H1 (cell line): ENCODE measurements at regions not wholly inside any gene's neighbourhood (a gene's known extent, or its start where the extent isn't known, plus 50 kb on each side); places are given as distances from the start of the nearest gene placed in this dataset.

Experiments
- CTCF ChIA-PET: fragments of 300-600 bp; sonication (Branson Sonifier 250); formaldehyde crosslinking; loops from one replicate; lab custom pipeline; 2021; ENCODE audit not compliant: partially characterized antibody; lab: Charles Lee
- POLR2A ChIA-PET: fragments of 300-600 bp; sonication (Branson Sonifier 250); formaldehyde crosslinking; loops from one replicate; lab custom pipeline; 2021; ENCODE audit warnings: inconsistent platforms; ENCODE audit not compliant: partially characterized antibody; lab: Charles Lee
- DNase-seq, 2 experiments: peaks; one replicate each; pipeline versions ENCODE4 v3.0.0 to v3.0.0-alpha.2; 2010 to 2022; ENCODE audit warnings: low spot score in 2 of 2, low read depth in 1 of 2, mixed read lengths in 1 of 2
- FAIRE-seq: peaks from 2 replicates; lab custom pipeline; 2011; peaks lifted over from hg19 to GRCh38; lab: Jason Lieb, UNC
- H2AFZ ChIP-seq: 2 replicates; pipeline ENCODE4 v1.8.1; 2012; ENCODE audit warnings: low read length, inconsistent platforms
- H2AK5ac ChIP-seq: 2 replicates; pipeline ENCODE4 v1.6.1; 2013; ENCODE audit warnings: low read depth, low read length
- H2BK120ac ChIP-seq: replicated peaks from 2 replicates; pipeline ENCODE3; 2013; ENCODE audit warnings: low read depth, low read length, inconsistent platforms
- H2BK12ac ChIP-seq: 2 replicates; pipeline ENCODE4 v1.6.1; 2013; ENCODE audit warnings: low read depth, low read length
- H2BK15ac ChIP-seq: 2 replicates; pipeline ENCODE4 v1.6.1; 2013; ENCODE audit warnings: low read length
- H2BK20ac ChIP-seq: 2 replicates; pipeline ENCODE4 v1.6.1; 2013; ENCODE audit warnings: low read length
- H2BK5ac ChIP-seq: 2 replicates; pipeline ENCODE4 v1.6.1; 2013; ENCODE audit warnings: low read depth, low read length
- H3K14ac ChIP-seq: 2 replicates; pipeline ENCODE4 v1.6.1; 2013; ENCODE audit warnings: inconsistent platforms; ENCODE audit not compliant: insufficient read length
- H3K18ac ChIP-seq: 2 replicates; pipeline ENCODE4 v1.6.1; 2013; ENCODE audit warnings: low read length; ENCODE audit errors: extremely low read depth
- H3K23ac ChIP-seq: 2 replicates; pipeline ENCODE4 v1.6.1; 2013; ENCODE audit warnings: inconsistent platforms; ENCODE audit not compliant: insufficient read length
- H3K23me2 ChIP-seq: 2 replicates; pipeline ENCODE4 v1.6.1; 2013; ENCODE audit warnings: low read depth, low read length
- H3K27ac ChIP-seq: 2 replicates; pipeline ENCODE4 v1.6.1; 2011; ENCODE audit warnings: low read depth, low read length, inconsistent platforms
- H3K27me3 ChIP-seq, 4 experiments: replicated peaks in 1 of 4; 1 replicate in 1 of 4; 2 replicates in 3 of 4; pipeline versions ENCODE4 v1.6.1 to v1.8.1; 2011 to 2013; ENCODE audit warnings: low read length in 3 of 4, mild to moderate bottlenecking in 3 of 4, inconsistent platforms in 2 of 4, mixed read lengths in 2 of 4, moderate library complexity in 1 of 4; ENCODE audit not compliant: control insufficient read depth in 3 of 4, insufficient read depth in 3 of 4; ENCODE audit errors: extremely low read depth in 1 of 4
- H3K36me3 ChIP-seq, 4 experiments: 2 replicates each; pipeline versions ENCODE4 v1.6.1 to v1.8.1; 2011 to 2013; ENCODE audit warnings: mild to moderate bottlenecking in 4 of 4, low read length in 3 of 4, moderate library complexity in 2 of 4, control low read depth in 1 of 4, inconsistent platforms in 1 of 4; ENCODE audit not compliant: insufficient read depth in 4 of 4, control insufficient read depth in 2 of 4
- H3K4ac ChIP-seq: replicated peaks from 2 replicates; pipeline ENCODE3; 2013; ENCODE audit warnings: low read length, low read depth, mixed read lengths, inconsistent platforms; ENCODE audit not compliant: insufficient read length
- H3K4me1 ChIP-seq, 4 experiments: replicated peaks in 1 of 4; 1 replicate in 1 of 4; 2 replicates in 3 of 4; pipeline versions ENCODE4 v1.6.1 to v1.8.1; 2011 to 2013; ENCODE audit warnings: low read length in 3 of 4, inconsistent platforms in 2 of 4, mixed read lengths in 1 of 4; ENCODE audit not compliant: insufficient read depth in 4 of 4, control insufficient read depth in 3 of 4
- H3K4me2 ChIP-seq, 2 experiments: 2 replicates each; pipeline versions ENCODE4 v1.6.1 to v1.8.1; 2011 to 2013; ENCODE audit warnings: low read depth in 2 of 2, low read length in 2 of 2, control low read depth in 1 of 2, inconsistent platforms in 1 of 2, mild to moderate bottlenecking in 1 of 2; ENCODE audit not compliant: insufficient read depth in 1 of 2
- H3K4me3 ChIP-seq, 4 experiments: fragments of 200-600, 300-600 bp in 1 of 4; sonication (generic), shearing (Covaris generic), sonication (Bioruptor Twin) in 1 of 4; 2 replicates each; pipeline versions ENCODE4 v1.5.1 to v1.8.1; 2011 to 2016; ENCODE audit warnings: low read length in 4 of 4, low read depth in 3 of 4, control low read depth in 2 of 4, inconsistent platforms in 2 of 4, mild to moderate bottlenecking in 2 of 4, mixed read lengths in 1 of 4, moderate library complexity in 1 of 4; ENCODE audit not compliant: insufficient read depth in 2 of 4; ENCODE audit errors: extremely low read depth in 1 of 4
- H3K56ac ChIP-seq: replicated peaks from 2 replicates; pipeline ENCODE3; 2013; ENCODE audit warnings: low read depth, mild to moderate bottlenecking, mixed read lengths, low read length, inconsistent platforms; ENCODE audit not compliant: insufficient read length
- H3K79me1 ChIP-seq: 2 replicates; pipeline ENCODE4 v1.6.1; 2013; ENCODE audit warnings: low read depth, low read length, control low read depth
- H3K79me2 ChIP-seq, 2 experiments: 2 replicates each; pipeline versions ENCODE4 v1.6.1 to v1.8.1; 2012 to 2013; ENCODE audit warnings: low read length in 2 of 2, mild to moderate bottlenecking in 2 of 2, inconsistent platforms in 1 of 2; ENCODE audit not compliant: insufficient read depth in 2 of 2, control insufficient read depth in 1 of 2
- H3K9ac ChIP-seq, 4 experiments: replicated peaks in 1 of 4; 1 replicate in 1 of 4; 2 replicates in 3 of 4; pipeline versions ENCODE4 v1.6.1 to v1.8.1; 2011 to 2013; ENCODE audit warnings: low read depth in 3 of 4, low read length in 3 of 4, control low read depth in 2 of 4, mild to moderate bottlenecking in 2 of 4, moderate library complexity in 2 of 4, inconsistent platforms in 1 of 4; ENCODE audit errors: extremely low read depth in 1 of 4
- H3K9me3 ChIP-seq, 2 experiments: 2 replicates each; pipeline versions ENCODE4 v1.6.1 to v1.8.1; 2012 to 2013; ENCODE audit warnings: mild to moderate bottlenecking in 2 of 2, moderate library complexity in 2 of 2, control low read depth in 1 of 2, inconsistent platforms in 1 of 2, low read depth in 1 of 2, low read length in 1 of 2, mixed read lengths in 1 of 2; ENCODE audit not compliant: insufficient read depth in 2 of 2
- H4K20me1 ChIP-seq, 2 experiments: replicated peaks in 1 of 2; 2 replicates each; pipeline versions ENCODE3 to v1.8.1; 2011 to 2013; ENCODE audit warnings: inconsistent platforms in 2 of 2, low read length in 2 of 2, mild to moderate bottlenecking in 1 of 2; ENCODE audit not compliant: insufficient read depth in 2 of 2, control insufficient read depth in 1 of 2
- H4K5ac ChIP-seq: 2 replicates; pipeline ENCODE4 v1.6.1; 2013; ENCODE audit warnings: low read length, low read depth, mixed read lengths, inconsistent platforms; ENCODE audit not compliant: insufficient read length
- H4K8ac ChIP-seq: 2 replicates; pipeline ENCODE4 v1.8.0; 2013; ENCODE audit warnings: mild to moderate bottlenecking, moderate library complexity, low read length, inconsistent platforms; ENCODE audit not compliant: insufficient read depth; ENCODE audit errors: extremely low read depth
- H4K91ac ChIP-seq: replicated peaks from 2 replicates; pipeline ENCODE3; 2013; ENCODE audit warnings: low read length, mixed read lengths, inconsistent platforms; ENCODE audit not compliant: insufficient read length
- NRF1 ChIP-seq: IDR thresholded peaks from 2 replicates; pipeline ENCODE4 v1.6.1; 2011; ENCODE audit warnings: mild to moderate bottlenecking, low read depth, low read length, improper control_type of control experiment
- RNF2 ChIP-seq: fragments of 200-900, 300-1000 bp; sonication (generic); IDR thresholded peaks from 2 replicates; pipeline ENCODE4 v1.7.1; 2016; ENCODE audit warnings: borderline replicate concordance, low read depth, mild to moderate bottlenecking, antibody characterized with exemption, low read length; ENCODE audit not compliant: poor library complexity, severe bottlenecking; ENCODE audit errors: missing control alignments
- SIRT6 ChIP-seq: IDR thresholded peaks from one replicate; pipeline ENCODE4 v1.7.1; 2012; ENCODE audit warnings: low read length, inconsistent platforms
- SP1 ChIP-seq: IDR thresholded peaks from 2 replicates; pipeline ENCODE4 v1.6.1; 2011; ENCODE audit warnings: low read depth, low read length
- SRF ChIP-seq: IDR thresholded peaks from 2 replicates; pipeline ENCODE4 v1.6.1; 2011; ENCODE audit warnings: mild to moderate bottlenecking, low read depth, low read length, moderate library complexity
- YY1 ChIP-seq: IDR thresholded peaks from 2 replicates; pipeline ENCODE4 v1.6.1; 2011; ENCODE audit warnings: low read depth, mild to moderate bottlenecking, low read length
- WGBS, 2 experiments: shearing (Covaris generic) in 1 of 2; methylation state at CpG; one replicate each; pipeline versions ENCODE4 v1.1.6 to v1.1.7; 2013 to 2015; ENCODE audit warnings: low lambda C conversion rate in 2 of 2, mixed read lengths in 2 of 2, inconsistent platforms in 1 of 2, low coverage in 1 of 2, missing lambda C conversion rate in 1 of 2; ENCODE audit not compliant: insufficient replicate concordance in 2 of 2, insufficient coverage in 1 of 2, insufficient read length in 1 of 2; ENCODE audit errors: extremely low coverage in 1 of 2, missing lambda C conversion rate in 1 of 2; 5-methylcytosine and 5-hydroxymethylcytosine counted together

DNA sequence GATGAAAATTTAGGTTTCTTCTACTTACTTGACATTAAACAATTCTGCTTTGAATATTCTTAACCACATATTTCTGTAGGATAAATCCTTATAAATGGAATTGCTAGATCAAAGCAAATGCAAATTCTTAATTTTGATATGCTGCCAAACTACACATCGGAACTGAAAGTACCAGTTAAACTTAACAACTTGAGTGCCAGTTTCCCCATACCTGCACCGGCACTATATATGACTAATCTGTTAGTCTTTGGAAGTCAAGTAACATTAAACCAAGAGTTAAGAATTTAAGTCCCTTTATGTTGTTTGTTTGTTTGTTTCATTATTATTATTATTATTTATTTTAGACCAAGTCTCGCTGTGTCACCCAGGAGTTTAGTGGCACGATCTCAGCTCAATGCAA, 103.9 kb upstream of the AKAP13 start:
- H3K4me3 ChIP-seq, result no peak overlapping the region
- H2AK5ac ChIP-seq, result no peak overlapping the region
- H2BK120ac ChIP-seq, result no peak overlapping the region
- FAIRE-seq, result no peak
- H3K36me3 ChIP-seq, result no peaks in the 10 kb centered on the region
- no peak overlapping the region for H4K91ac ChIP-seq
- ChIA-PET POLR2A (no interaction called here), CTCF (interaction anchor here (2.4 kb wide), 1 partner anchor 14 kb away, joined by 8 read pairs; no protein-coding TSS in a partner anchor)
- no peaks in the 10 kb centered on the region for H3K9me3 ChIP-seq
- WGBS, 2 experiments, result 88% methylated on average over 4 of the region's 4 CpGs; no CpG with 5 or more reads in 1 of the 2 experiments
- no peak overlapping the region for H3K23ac ChIP-seq
- H2BK15ac ChIP-seq, result no peak overlapping the region
- no peak overlapping the region for H3K9ac ChIP-seq
- H3K27me3 ChIP-seq, result no peaks in the 10 kb centered on the region; a peak in 1 of 7 replicates
- H3K79me1 ChIP-seq, result no peaks in the 10 kb centered on the region
- H2BK5ac ChIP-seq, result no peak overlapping the region
- no peaks in the 10 kb centered on the region for H3K79me2 ChIP-seq
- TF ChIP-seq RNF2 (no peak), YY1 (no peak), SIRT6 (no peak), SP1 (no peak), NRF1 (no peak), SRF (no peak)
- no peak overlapping the region for H3K56ac ChIP-seq
- no peak overlapping the region for H2BK12ac ChIP-seq
- H3K18ac ChIP-seq, result no peak overlapping the region
- no peak overlapping the region for H4K8ac ChIP-seq
- H3K4me2 ChIP-seq, result no peak overlapping the region
- H4K20me1 ChIP-seq, result peaks cover 0 to 2% of the 10 kb centered on the region in 2 experiments
- no peaks in the 10 kb centered on the region for H3K23me2 ChIP-seq
- no peak overlapping the region for H3K14ac ChIP-seq
- H3K27ac ChIP-seq, result no peak overlapping the region
- H2BK20ac ChIP-seq, result no peak overlapping the region
- no peak for DNase-seq
- H3K4ac ChIP-seq, result no peak overlapping the region
- H2AFZ ChIP-seq, result no peak overlapping the region
- H3K4me1 ChIP-seq, result no peaks in the 10 kb centered on the region
- H4K5ac ChIP-seq, result no peak overlapping the region
